HG02571 (cell line): ENCODE measurements at regions not wholly inside any gene's neighbourhood (a gene's known extent, or its start where the extent isn't known, plus 50 kb on each side); places are given as distances from the start of the nearest gene placed in this dataset.
"Not testable (repeated sequence)": the region's sequence is repeated elsewhere in the genome, so short reads cannot be mapped to it uniquely, and the experiment has no call there.

Experiments
- ATAC-seq: cut with Tn5 transposase; IDR thresholded peaks from one replicate; pipeline ENCODE4 v1.9.1; 2021; ENCODE audit warnings: mild to moderate bottlenecking, moderate library complexity; ENCODE audit not compliant: unreplicated experiment

DNA sequence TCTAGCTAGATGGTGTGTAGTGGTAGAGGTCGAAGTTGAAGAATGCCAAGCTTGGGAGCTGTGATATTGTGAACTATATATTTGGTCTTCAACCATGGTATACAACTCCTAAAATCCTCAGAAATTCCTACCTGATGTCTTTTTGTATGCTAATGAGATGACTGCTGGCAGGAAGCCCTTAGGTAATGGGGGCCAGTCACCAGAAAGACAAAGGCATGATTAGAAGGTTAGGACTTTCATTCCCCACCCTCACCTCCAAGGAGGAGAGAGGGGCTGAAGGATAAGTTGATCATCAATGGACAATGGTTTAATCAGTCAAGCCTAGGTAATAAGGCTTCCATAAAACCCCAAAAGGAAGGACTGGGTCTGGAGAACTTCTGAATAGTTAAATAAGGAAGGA lies 285.7 kb upstream of the POU5F2 start:
- no peak for ATAC-seq

DNA sequence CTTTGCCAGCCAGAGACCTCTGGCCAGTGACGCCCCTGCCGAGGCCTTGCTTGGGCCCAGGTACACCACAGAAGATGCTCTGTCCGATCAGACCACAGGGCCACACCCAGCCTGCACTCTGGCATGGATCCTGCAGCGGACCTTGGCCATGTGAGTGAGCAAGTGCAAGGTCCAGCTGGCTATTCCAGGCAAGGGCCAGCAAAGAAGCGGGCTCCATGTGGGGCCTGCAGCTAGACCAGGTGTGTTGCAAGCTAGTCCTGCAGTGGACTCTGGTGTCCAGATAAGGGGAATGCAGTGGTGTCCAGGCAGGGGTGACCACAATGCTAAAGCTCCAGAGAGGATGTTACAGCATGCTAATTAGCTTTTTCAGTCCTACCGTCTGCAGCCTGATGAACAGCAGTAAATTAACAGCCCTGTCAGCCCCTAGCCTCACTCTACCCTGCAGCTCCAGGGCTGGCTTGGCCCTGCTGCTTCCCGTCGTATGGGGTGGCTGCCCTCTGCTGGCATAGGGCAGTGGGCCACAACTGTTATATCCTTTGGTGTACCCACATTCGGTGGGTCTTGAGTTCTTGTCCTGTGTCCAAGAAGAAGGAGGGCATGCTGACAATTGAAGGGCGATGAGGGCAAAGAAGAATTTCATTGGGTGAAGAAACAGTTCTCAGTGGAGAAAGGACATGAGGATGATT lies 284.5 kb upstream of the POU5F2 start:
- ATAC-seq: no peak

DNA sequence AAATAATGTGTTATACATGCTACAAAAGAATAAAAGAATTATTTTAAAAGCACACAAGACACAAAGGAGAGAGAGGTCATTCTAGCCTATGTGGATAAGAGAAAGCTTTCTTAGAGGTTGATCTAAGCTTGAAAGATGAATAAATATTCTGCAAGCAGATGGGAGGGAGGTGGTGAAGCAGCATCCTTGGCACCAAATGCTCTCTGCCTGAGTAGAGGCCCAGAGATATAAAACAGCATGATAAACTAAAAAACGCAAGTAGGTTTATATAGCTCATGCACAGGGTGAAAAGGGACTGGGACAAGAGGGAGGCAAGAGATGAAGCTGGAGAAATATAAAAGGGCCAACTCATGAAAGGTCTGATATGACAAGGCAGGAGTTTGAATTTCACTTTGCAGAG lies 283.2 kb upstream of the POU5F2 start:
- no peak for ATAC-seq

DNA sequence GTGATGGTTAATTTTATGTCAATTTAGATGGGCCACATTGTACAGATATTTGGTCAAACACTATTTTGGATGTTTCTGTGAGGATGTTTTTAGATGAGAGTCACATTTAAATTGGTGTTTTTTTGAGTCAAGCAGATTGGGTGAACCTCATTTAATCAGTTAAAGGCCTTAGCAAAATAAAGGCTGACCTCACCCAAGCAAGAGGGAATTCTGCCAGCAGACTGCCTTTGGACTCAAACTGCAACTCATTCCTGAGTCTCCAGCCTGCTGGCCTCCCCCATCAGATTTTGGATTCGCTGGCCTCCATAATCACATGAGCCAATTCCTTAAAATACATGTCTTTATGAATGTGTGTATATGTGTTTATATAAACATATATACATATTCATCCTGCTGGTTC lies 282.7 kb upstream of the POU5F2 start:
- no peak for ATAC-seq

DNA sequence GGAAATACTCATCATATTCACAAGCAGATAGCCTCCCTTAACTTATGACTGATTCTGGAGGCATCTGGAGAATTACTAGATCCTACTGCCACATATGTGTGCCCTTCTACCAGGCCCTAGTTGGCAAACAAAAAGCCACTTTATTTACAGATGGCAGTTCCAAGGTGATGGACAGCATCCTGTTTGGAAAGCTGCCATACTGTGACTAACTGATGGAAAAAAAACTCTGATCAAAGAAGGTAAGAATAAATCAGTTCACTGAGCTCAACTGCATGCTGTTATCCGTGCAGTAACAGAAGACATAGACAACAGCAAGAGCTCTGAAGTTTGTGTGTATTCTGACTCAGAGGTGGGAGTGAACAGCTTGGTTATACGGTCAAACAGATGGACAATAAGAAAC lies 279.8 kb upstream of the POU5F2 start:
- no peak for ATAC-seq

DNA sequence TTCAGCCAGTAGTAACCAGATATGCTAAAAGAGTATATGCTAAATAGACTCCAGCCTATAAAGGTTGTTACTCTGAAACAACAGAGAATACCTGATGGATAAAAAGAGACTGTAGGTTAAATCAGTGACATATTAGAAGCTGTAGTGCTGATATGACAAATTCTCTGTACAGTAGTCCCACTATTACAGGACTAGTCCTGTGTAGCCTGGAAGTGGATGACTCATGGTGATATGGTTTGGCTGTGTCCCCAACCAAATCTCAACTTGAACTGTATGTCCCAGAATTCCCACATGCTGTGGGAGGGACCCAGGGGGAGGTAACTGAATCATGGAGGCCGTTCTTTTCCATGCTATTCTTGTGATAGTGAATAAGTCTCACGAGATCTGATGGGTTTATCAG lies 276.2 kb upstream of the POU5F2 start:
- no peak for ATAC-seq

DNA sequence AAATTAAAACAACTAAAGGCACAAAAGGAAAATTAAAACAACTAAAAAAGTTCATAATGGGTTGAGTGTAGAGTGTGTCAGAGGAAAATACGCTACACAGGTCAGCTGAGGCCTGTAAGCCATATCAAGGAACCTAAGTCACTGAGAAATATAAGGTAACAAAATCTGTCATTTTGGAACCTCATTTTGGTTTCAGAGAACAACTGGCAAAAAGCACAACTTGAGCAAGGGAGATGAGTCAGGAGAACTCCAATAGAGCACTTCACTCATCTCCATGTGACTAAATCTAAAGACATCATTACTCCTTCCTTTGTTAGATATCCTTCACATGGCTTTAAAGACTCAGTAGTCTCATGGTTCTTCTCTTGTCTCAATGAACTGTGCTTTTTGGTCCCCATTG lies 269.4 kb upstream of the POU5F2 start:
- no peak for ATAC-seq

DNA sequence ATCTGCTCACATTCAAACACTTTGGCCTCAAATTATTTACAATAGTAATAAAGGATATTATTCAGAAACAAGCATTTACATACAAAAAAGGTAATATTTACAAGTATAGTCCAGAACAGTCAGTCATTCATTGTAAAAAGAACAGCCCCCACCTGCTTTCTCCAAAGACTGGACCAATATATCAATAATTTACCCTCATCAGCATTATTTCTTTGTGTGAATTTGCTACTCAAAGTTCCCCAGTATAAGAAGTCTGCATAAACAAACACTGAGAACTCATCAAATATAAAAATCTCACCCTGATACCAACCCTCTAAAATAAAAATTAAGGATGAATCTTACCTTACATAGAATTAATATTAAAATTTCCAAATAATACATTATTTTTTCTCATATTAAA lies 267.8 kb upstream of the POU5F2 start:
- no peak for ATAC-seq

DNA sequence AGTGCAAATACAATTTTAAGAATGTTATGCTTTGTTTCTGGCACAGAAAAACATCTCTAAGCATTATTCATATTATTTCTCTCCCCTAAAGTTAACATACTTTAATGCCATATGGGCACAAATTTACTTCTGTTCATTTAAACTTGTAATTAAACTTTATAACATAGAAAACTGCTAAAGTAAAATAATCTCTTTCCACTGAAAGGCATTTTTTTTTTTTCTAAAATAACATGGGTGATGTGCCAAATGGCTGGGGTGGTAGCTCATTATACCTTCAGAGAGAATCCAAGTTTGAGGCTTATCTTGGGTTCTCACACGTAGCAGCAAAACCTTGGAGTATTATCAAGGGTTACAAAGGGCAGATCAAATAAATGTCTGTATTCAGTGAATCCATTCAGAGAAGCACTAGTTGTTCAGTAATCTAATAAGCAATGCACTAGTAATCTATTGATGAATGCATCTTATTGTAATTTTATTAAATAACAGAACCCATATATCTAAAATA lies 257.6 kb upstream of the POU5F2 start:
- no peak for ATAC-seq

DNA sequence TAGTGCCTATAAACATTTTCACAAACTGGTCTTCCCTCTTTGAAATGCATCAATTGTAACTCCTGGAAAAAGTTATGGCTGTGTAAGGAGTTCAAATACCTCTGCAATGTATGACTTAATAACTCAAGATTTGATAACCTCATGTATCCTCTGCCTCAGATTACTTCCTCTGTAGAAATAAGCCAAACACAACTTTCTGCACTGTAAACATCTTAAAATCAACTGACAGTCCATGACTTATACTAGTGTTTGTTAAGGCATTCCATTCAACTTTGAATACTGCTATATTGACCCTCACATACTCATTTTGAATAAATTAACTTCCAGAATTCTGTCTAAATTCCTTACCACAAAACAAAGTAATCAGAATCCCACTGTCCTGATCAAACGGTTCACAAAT lies 256.2 kb upstream of the POU5F2 start:
- no peak for ATAC-seq

DNA sequence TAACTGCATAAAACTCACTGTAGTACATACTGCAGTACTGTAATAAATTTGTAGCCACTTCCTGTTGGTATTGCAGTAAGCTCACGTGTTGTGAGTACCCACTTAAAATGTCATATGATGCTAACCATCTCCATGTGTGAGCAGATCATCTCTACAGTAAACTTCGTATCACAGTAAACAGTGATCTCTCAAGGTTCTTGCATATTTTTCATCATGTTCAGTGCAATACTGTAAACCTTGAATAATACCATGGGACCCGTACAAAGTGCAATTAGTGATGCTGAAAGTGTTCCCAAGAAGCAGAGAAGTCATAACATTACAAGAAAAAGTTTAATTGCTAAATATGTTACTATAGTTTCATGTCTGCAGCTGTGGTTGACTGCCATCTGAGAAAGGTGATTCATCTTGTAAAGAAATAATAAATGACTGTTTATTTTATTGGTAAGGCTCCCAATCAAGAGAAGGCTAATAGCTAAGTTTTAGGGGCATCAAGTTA lies 253.8 kb upstream of the POU5F2 start:
- ATAC-seq: no peak

DNA sequence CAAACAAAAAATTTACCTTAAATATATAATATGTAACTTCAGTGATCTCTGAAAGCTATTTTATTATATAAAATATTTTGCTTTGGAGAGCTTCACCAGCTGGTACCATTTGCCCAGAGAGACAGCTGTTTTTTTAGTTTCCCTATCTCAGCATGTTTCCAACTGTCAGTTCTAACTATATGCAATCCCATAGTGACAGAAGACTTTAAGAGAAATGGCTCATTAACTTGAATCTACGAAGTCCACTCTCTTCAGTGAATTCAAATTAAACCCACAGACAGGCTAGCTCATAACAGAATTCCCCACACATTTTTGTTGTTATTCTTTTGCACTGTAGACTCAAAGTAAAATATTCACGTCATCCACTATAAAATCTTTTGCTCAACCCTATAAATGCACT lies 251.8 kb upstream of the POU5F2 start:
- no peak for ATAC-seq

DNA sequence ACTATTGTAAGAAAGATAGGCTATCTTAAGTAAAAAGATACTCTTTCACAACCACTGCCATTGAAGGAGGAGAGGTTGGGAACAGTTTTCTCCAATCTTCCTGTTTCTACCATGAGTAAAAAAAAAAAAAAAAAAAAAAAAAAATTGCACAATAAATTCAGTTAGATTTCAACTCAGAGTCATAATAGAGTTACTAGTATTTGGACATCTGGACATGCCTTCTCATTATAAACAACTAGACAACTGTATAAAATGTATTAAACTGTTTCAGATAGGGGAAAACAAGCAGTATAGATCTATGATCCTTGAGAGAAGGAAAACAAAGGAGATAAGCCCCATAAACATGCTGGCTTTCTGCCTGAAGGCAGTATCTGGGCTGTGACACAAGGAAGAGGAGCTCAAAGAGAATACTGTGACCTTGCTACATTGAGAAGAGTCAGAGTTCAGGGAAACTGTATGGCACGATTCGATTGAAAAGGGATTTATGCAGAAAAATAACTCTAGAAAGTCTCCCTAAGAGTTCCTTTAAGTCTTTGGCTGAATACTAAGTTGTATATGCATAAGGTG lies 249.2 kb upstream of the POU5F2 start:
- ATAC-seq: no peak

DNA sequence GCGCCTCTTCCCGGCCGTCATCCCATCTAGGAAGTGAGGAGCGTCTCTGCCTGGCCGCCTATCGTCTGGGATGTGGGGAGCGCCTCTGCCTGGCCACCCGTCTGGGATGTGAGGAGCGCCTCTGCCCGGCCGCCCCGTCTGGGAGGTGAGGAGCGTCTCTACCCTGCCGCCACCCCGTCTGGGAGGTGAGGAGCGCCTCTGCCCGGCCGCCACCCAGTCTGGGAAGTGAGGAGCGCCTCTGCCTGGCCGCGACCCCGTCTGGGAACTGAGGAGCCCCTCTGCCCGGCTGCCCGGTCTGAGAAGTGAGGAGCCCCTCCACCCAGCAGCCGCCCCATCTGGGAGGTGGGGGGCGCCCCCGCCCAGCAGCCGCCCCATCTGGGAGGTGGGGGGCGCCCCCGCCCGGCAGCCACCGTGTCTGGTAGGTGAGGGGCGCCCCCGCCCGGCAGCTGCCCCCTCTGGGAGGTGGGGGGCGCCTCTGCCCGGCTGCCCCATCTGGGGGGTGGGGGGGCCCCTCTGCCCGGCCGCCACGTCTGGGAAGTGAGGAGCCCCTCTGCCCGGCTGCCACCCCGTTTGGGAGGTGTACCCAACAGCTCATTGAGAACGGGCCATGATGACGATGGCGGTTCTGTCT lies 244.7 kb upstream of the POU5F2 start:
- not testable (repeated sequence) for ATAC-seq

DNA sequence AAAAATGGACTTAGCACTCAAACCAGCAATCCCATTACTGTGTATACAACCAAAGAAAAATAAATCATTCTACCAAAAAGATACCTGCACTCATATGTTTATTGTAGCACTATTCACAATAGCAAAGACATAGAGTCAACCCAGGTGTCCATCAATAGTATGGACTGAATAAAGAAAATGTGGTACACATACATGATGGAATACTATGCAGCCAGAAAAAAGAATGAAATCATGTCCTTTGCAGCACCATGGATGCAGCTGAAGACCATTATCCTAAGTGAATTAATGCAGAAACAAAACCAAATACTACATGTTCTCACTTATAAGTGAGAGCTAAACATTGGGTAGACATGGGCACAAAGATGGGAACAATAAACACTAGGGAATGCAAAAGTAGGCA lies 236.8 kb upstream of the POU5F2 start:
- ATAC-seq: no peak

DNA sequence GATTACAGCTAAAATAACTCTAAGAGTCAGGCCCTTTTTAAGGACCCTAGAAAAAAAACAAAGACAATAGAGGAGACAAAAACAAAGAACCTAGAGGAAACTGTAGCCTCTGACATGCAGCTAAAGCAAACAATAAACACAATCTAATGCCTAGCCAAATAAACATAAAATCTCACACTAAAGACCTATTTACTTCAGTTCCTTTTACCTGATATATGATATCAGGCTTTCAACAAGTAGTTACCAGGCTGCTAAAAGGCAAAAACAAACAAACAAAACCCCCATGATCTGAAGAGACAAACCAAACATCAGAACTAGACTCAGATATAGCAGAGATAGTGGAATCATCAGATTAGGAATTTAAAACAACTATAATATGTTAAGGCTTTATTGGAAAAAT lies 226.5 kb upstream of the POU5F2 start:
- no peak for ATAC-seq

DNA sequence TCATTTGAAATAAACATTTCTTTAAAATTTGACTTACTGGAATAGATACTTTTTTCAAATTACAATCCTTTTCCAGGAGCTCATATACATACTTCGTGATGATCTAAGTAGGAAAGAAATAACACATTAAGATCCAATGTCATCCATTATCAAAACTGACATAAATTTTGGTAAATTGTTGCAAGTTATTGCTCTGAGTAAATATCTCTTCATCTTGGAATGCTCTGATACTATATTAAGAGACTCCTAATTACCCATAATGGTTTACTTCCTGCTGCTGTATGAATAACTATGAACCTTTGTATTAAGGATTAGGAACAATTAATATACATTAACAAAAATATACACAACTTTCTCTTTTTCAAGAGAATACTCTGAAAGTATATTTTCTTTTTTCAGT lies 223.0 kb upstream of the POU5F2 start:
- no peak for ATAC-seq

DNA sequence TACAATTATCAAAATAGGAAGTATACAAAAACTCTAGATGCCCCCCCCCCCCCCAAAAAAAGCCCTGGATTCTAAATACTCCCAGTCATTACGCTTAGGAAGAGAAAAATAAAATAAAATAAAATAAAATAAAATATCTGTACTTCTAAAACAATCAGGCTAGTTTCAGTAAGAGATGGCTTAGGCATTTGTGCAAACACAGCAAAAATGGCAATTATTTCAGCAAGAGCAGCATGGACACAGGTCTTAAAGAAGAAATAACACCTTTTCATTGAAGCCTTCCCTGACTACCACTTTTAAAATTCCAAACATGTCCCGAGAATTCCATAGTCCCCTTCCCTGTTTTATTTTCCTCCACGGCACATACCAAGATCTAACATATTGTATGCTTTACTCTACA lies 218.6 kb upstream of the POU5F2 start:
- no peak for ATAC-seq

DNA sequence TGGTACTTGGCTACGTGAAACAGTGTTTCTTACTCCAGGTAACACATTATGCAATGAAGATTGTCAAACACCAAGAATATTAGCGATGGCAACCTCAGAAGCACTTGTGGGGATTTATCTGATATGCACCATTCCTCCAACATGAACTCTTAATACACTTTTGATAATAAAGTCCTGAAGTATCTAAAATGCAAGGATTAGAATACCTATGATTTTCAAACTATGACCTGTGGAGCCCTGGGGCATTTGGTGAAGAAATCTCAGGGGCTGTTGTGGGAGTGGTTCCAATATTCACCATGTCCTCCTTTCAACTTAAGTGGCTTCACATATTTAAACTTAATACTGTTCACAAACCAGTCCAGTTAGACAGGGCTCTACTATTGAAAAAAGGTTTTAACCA lies 214.6 kb upstream of the POU5F2 start:
- no peak for ATAC-seq

DNA sequence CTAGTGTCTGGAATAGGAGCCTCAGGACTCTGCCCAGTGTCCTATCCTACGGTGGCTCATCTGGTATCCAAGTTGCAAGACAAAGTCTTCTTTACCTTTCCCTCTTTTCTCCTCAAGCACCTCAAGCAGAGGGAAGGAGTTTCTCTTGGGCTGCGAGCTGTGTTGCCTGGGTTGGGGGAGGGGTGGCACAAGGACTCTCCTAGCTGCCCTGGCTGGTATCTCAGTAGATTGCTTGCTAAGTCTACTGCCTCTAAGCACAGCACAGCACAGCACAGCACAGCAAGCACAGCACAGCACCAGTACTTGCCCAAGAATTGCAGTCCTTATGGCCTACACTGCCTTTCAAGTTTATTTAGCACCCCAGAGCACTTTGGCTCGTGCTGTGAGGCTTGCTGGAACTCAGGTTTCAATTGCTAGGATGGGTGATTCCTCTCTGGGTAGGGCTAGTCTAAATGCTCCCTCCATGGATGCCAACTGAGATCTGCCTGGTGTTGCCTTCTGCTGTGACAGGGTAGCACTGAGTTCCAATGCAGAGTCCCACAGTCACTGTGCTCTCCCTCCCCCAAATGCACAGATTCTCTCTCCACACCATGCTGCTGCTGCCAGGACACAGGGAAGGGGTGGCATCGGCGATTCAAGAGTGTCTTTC lies 213.1 kb upstream of the POU5F2 start:
- ATAC-seq: no peak

DNA sequence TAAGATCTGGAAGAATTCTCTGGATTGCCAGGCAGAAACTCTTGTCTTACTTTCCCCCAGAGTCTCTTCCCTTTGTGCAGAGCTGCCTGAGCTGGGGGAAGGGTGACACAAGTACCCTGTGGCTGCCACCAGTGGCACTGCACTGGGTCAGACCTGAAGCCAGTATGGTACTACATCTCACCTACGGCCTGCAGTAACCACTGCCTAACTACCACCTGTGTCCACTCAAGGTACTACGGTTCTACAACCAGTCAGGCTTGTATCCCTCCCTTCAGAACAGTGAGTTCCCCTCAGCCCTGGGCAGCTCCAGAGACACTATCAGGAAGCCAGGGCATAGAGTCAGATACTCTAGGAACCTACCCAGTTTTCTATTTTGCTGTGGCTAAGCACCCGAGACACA lies 212.0 kb upstream of the POU5F2 start:
- no peak for ATAC-seq

DNA sequence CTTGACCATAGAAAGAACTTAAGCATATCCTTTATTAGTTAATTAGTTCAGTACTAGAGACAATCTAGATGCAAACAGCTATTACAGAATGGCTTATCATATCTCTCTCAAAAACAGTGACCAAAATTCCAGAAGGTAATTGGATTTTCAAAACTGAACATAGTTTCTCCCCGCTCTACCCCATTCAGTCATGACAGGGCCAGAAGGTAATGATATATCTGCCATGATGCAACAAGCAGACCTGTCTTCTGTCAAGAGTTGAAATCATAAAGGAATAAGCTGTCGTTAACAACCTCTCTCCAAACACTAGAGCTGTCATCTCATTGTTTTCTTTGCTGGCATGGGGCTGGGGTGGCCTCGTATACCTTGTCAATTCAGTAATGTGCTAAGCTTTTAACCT lies 200.5 kb upstream of the POU5F2 start:
- ATAC-seq: no peak
